ENCODE measurements at regions not wholly inside any gene's neighbourhood (a gene's known extent, or its start where the extent isn't known, plus 50 kb on each side); places are given as distances from the start of the nearest gene placed in this dataset.

DNA sequence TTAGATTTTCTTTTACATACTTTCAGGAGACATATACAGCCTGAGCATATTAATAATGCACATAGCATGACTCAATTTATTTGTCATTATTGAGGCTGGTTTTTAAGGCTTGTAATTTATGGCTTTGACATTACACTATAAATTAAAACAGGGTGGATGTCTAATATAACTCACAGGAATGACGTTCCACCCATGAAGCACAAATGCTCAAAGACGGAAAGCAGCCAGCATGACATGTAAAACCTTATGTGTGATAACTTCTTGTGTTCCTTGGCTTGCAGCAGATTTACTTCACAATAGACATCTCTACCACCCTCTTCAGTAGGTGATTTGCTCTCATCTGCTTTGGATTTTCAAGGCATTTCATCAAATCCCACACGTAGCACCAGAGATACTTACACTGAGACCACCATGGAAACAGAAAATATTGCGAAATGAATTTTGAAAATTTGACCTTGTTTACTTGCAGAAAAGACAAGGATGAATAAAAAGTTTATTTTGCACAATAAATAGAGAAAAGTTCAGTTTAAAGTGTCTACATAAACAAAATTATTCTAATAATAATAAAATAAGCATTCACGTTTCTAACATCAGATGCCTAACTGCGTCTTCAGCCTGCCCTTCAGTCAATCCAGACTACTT is 64.7 kb upstream of the BTC start:
- Histone ChIP-seq H3K27ac (ENCODE audit: low read length) (no peak overlapping the region), H3K4me3 (ENCODE audit: low read depth in 2 of 2, low read length in 2 of 2) (no peak overlapping the region), H3K9me3 (ENCODE audit: control insufficient read depth, insufficient read depth, low read depth, low read length) (no peaks in the 10 kb centered on the region), H3K4me1 (ENCODE audit: control insufficient read depth, insufficient read depth, low read length) (no peaks in the 10 kb centered on the region), H3K27me3 (ENCODE audit: control insufficient read depth, insufficient read depth, low read length) (no peaks in the 10 kb centered on the region), H3K36me3 (ENCODE audit: control insufficient read depth, insufficient read depth, low read length) (no peaks in the 10 kb centered on the region)
- intact Hi-C loops (cut with micrococcal nuclease; ENCODE audit: unreplicated experiment), result no loop called here
- no TSS peak for BruUV-seq (replicated peaks)
- in situ Hi-C loops (cut with HindIII; ENCODE audit: low pct_unique_long_range_greater_than_20kb, low sequenced_read_pairs), result no loop called here
- ChIA-PET POLR2A (no interaction called here), CTCF (no interaction called here)
- DNase-seq (ENCODE audit: low read depth, low spot score) (no peak), ATAC-seq (no peak)
- TF ChIP-seq POLR2AphosphoS5 (IDR thresholded peaks at IDR 0.05; ENCODE audit: low read depth, low read length), result no peak

DNA sequence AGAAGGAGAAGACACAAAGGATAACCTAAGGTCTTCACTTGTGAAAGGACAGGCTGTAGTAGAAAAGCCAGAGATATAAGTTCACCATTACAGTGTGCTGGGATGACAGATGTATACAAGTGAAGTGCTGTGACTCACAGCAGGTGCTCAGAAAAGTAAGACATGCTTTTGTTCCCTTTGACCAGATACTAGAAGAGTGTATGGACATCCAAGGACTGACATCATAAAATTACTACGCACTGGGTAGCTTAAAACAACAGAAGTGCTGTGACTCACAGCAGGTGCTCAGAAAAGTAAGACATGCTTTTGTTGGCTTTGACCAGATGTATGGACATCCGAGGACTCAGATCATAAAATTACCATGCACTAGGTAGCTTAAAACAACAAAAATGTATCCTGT is 61.6 kb upstream of the BTC start:
- Histone ChIP-seq H3K36me3 (ENCODE audit: control insufficient read depth, insufficient read depth, low read length) (no peaks in the 10 kb centered on the region), H3K27ac (ENCODE audit: low read length) (no peak overlapping the region), H3K4me3 (ENCODE audit: low read depth in 2 of 2, low read length in 2 of 2) (no peak overlapping the region), H3K27me3 (ENCODE audit: control insufficient read depth, insufficient read depth, low read length) (no peaks in the 10 kb centered on the region), H3K9me3 (ENCODE audit: control insufficient read depth, insufficient read depth, low read depth, low read length) (no peaks in the 10 kb centered on the region), H3K4me1 (ENCODE audit: control insufficient read depth, insufficient read depth, low read length) (no peaks in the 10 kb centered on the region)
- no TSS peak for BruUV-seq (replicated peaks)
- DNase-seq (ENCODE audit: low read depth, low spot score), result no peak
- CTCF ChIA-PET, result no interaction called here
- in situ Hi-C loops (cut with HindIII; ENCODE audit: low pct_unique_long_range_greater_than_20kb, low sequenced_read_pairs), result no loop called here
- POLR2A ChIA-PET, result no interaction called here
- no peak for TF ChIP-seq POLR2AphosphoS5 (IDR thresholded peaks at IDR 0.05; ENCODE audit: low read depth, low read length)
- TF ChIP-seq, protein P1, sequence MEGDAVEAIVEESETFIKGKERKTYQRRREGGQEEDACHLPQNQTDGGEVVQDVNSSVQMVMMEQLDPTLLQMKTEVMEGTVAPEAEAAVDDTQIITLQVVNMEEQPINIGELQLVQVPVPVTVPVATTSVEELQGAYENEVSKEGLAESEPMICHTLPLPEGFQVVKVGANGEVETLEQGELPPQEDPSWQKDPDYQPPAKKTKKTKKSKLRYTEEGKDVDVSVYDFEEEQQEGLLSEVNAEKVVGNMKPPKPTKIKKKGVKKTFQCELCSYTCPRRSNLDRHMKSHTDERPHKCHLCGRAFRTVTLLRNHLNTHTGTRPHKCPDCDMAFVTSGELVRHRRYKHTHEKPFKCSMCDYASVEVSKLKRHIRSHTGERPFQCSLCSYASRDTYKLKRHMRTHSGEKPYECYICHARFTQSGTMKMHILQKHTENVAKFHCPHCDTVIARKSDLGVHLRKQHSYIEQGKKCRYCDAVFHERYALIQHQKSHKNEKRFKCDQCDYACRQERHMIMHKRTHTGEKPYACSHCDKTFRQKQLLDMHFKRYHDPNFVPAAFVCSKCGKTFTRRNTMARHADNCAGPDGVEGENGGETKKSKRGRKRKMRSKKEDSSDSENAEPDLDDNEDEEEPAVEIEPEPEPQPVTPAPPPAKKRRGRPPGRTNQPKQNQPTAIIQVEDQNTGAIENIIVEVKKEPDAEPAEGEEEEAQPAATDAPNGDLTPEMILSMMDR (IDR thresholded peaks at IDR 0.05), result no peak
- TF ChIP-seq, protein P2, sequence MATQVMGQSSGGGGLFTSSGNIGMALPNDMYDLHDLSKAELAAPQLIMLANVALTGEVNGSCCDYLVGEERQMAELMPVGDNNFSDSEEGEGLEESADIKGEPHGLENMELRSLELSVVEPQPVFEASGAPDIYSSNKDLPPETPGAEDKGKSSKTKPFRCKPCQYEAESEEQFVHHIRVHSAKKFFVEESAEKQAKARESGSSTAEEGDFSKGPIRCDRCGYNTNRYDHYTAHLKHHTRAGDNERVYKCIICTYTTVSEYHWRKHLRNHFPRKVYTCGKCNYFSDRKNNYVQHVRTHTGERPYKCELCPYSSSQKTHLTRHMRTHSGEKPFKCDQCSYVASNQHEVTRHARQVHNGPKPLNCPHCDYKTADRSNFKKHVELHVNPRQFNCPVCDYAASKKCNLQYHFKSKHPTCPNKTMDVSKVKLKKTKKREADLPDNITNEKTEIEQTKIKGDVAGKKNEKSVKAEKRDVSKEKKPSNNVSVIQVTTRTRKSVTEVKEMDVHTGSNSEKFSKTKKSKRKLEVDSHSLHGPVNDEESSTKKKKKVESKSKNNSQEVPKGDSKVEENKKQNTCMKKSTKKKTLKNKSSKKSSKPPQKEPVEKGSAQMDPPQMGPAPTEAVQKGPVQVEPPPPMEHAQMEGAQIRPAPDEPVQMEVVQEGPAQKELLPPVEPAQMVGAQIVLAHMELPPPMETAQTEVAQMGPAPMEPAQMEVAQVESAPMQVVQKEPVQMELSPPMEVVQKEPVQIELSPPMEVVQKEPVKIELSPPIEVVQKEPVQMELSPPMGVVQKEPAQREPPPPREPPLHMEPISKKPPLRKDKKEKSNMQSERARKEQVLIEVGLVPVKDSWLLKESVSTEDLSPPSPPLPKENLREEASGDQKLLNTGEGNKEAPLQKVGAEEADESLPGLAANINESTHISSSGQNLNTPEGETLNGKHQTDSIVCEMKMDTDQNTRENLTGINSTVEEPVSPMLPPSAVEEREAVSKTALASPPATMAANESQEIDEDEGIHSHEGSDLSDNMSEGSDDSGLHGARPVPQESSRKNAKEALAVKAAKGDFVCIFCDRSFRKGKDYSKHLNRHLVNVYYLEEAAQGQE (IDR thresholded peaks at IDR 0.05; ENCODE audit: insufficient read depth in 1 of 2, low read depth in 2 of 2, low read length in 1 of 2), result no peak
- TF ChIP-seq TCF7L2 (IDR thresholded peaks at IDR 0.05; ENCODE audit: low read depth, low read length), result no peak
- no peak for TF ChIP-seq SIN3A (IDR thresholded peaks at IDR 0.05; ENCODE audit: borderline replicate concordance, insufficient read depth, low read depth, low read length)
- intact Hi-C loops (cut with micrococcal nuclease; ENCODE audit: unreplicated experiment), result no loop called here
- no peak for ATAC-seq

DNA sequence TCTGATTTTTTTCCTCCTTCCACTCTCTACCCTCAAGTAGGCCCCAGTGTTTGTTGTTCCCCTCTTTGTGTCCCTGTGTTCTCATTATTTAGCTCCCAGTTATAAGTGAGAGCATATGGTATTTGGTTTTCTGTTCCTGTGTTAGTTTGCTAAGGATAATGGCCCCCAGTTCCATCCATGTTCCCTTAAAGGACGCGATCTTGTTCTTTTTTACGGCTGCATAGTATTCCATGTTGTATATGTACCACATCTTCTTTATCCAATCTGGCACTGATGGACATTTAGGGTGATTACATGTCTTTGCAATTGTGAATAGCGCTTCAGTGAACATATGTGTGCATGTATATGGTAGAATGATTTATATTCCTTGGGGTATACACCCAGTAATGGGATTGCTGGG is 54.5 kb upstream of the BTC start:
- Histone ChIP-seq H3K36me3 (ENCODE audit: control insufficient read depth, insufficient read depth, low read length) (no peaks in the 10 kb centered on the region), H3K27me3 (ENCODE audit: control insufficient read depth, insufficient read depth, low read length) (no peaks in the 10 kb centered on the region), H3K27ac (ENCODE audit: low read length) (no peak overlapping the region), H3K4me3 (ENCODE audit: low read depth in 2 of 2, low read length in 2 of 2) (no peak overlapping the region), H3K9me3 (ENCODE audit: control insufficient read depth, insufficient read depth, low read depth, low read length) (no peaks in the 10 kb centered on the region), H3K4me1 (ENCODE audit: control insufficient read depth, insufficient read depth, low read length) (no peaks in the 10 kb centered on the region)
- in situ Hi-C loops (cut with HindIII; ENCODE audit: low pct_unique_long_range_greater_than_20kb, low sequenced_read_pairs) (no loop called here), intact Hi-C loops (cut with micrococcal nuclease; ENCODE audit: unreplicated experiment) (no loop called here)
- ChIA-PET POLR2A (no interaction called here), CTCF (no interaction called here)
- DNase-seq (ENCODE audit: low read depth, low spot score) (no peak), ATAC-seq (no peak)
- BruUV-seq (replicated peaks), result no TSS peak
- TF ChIP-seq, protein P2 (IDR thresholded peaks at IDR 0.05; ENCODE audit: insufficient read depth in 1 of 2, low read depth in 2 of 2, low read length in 1 of 2), result no peak
- TF ChIP-seq, protein P1 (IDR thresholded peaks at IDR 0.05), result no peak
- TF ChIP-seq TCF7L2 (IDR thresholded peaks at IDR 0.05; ENCODE audit: low read depth, low read length), result no peak
- no peak for TF ChIP-seq POLR2AphosphoS5 (IDR thresholded peaks at IDR 0.05; ENCODE audit: low read depth, low read length)
- TF ChIP-seq SIN3A (IDR thresholded peaks at IDR 0.05; ENCODE audit: borderline replicate concordance, insufficient read depth, low read depth, low read length), result no peak

Data from Panc1 (cell line).